Neural progenitor cell (in vitro differentiated cells): ENCODE measurements at regions not wholly inside any gene's neighbourhood (a gene's known extent, or its start where the extent isn't known, plus 50 kb on each side); places are given as distances from the start of the nearest gene placed in this dataset.

Source experiments
- DNase-seq: peaks from one replicate; pipeline ENCODE4 v3.0.0-alpha.2; 2016; ENCODE audit warnings: low spot score
- H2AFZ ChIP-seq: fragments of 200-600 bp; sonication (generic); replicated peaks from 2 replicates; pipeline ENCODE4 v1.6.1; 2016; ENCODE audit warnings: antibody characterized with exemption
- H3F3A ChIP-seq: fragments of 200-600 bp; sonication (generic); 2 replicates; pipeline ENCODE4 v1.6.1; 2016; ENCODE audit warnings: antibody characterized with exemption, low read depth
- H3K27ac ChIP-seq: fragments of 200-600 bp; sonication (generic); 2 replicates; pipeline ENCODE4 v1.5.1; 2016; ENCODE audit warnings: mild to moderate bottlenecking
- H3K27me3 ChIP-seq: fragments of 200-600 bp; sonication (generic); 2 replicates; pipeline ENCODE4 v1.6.1; 2016; ENCODE audit warnings: mild to moderate bottlenecking, moderate library complexity
- H3K36me3 ChIP-seq: fragments of 200-600 bp; sonication (generic); 2 replicates; pipeline ENCODE4 v1.5.1; 2016
- H3K4me1 ChIP-seq: fragments of 200-600 bp; sonication (generic); 2 replicates; pipeline ENCODE4 v1.6.1; 2016; ENCODE audit warnings: mixed run types
- H3K4me2 ChIP-seq: fragments of 200-600 bp; sonication (generic); 2 replicates; pipeline ENCODE4 v1.6.1; 2016
- H3K4me3 ChIP-seq: fragments of 200-600 bp; sonication (generic); 2 replicates; pipeline ENCODE4 v1.5.1; 2016
- H3K79me2 ChIP-seq: fragments of 200-600 bp; sonication (generic); 2 replicates; pipeline ENCODE4 v1.6.1; 2016; ENCODE audit warnings: low read depth
- H3K9ac ChIP-seq: fragments of 200-600 bp; sonication (generic); 2 replicates; pipeline ENCODE4 v1.6.1; 2016
- H3K9me3 ChIP-seq: fragments of 200-600 bp; sonication (generic); 2 replicates; pipeline ENCODE4 v1.5.1; 2016; ENCODE audit warnings: low read depth
- H4K20me1 ChIP-seq: fragments of 200-600 bp; sonication (generic); 2 replicates; pipeline ENCODE4 v1.6.1; 2016; ENCODE audit warnings: low read depth
- H3K27ac Mint-ChIP-seq: 3 replicates; pipeline ENCODE4 v1.8.0; 2021; ENCODE audit warnings: mixed read lengths
- H3K27me3 Mint-ChIP-seq: 2 replicates; pipeline ENCODE4 v1.8.0; 2022; ENCODE audit warnings: low read depth, mild to moderate bottlenecking, inconsistent platforms, moderate library complexity, mixed read lengths; ENCODE audit not compliant: insufficient read depth
- H3K36me3 Mint-ChIP-seq: 3 replicates; pipeline ENCODE4 v1.8.0; 2021; ENCODE audit warnings: mixed read lengths
- H3K4me1 Mint-ChIP-seq: 3 replicates; pipeline ENCODE4 v1.8.0; 2021; ENCODE audit warnings: mixed read lengths
- H3K4me3 Mint-ChIP-seq: 3 replicates; pipeline ENCODE4 v1.8.0; 2021; ENCODE audit warnings: mild to moderate bottlenecking, moderate library complexity, mixed read lengths
- H3K9me3 Mint-ChIP-seq: 3 replicates; pipeline ENCODE4 v1.8.0; 2020; ENCODE audit warnings: mixed read lengths
- EZH2 ChIP-seq: fragments of 200-600 bp; sonication (generic); IDR thresholded peaks from 2 replicates; pipeline ENCODE4 v1.6.1; 2017; ENCODE audit warnings: antibody characterized with exemption, mild to moderate bottlenecking, moderate library complexity
- EZH2phosphoT487 ChIP-seq: fragments of 200-600 bp; sonication (generic); IDR thresholded peaks from 2 replicates; pipeline ENCODE4 v1.6.1; 2017; ENCODE audit warnings: antibody characterized with exemption
- TF ChIP-seq, protein P1 (sequence below): fragments of 200-600 bp; sonication (generic); IDR thresholded peaks from 2 replicates; pipeline ENCODE4 v1.5.1; 2017; ENCODE audit warnings: antibody characterized with exemption, mild to moderate bottlenecking

DNA sequence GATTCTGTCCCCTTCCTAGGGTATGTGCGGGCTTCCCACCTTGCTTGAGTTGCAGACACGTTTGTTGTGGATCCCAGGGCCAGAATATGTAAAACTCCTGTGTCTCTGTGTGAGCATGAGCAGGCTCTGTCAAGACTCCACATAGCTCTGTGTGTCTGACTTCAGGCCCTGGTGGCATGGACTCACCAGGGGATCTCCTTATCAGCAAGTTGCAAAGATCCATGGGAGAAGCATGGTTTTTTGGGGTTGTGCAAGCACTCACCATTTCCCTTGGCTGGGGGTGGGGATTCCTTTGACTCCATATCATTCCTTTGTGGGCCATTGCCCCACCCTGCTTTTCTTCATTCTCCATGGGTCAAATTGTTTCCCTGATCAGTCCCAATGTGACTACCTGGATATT, 205.6 kb downstream of the TUSC1 start:
- no peak for DNase-seq

DNA sequence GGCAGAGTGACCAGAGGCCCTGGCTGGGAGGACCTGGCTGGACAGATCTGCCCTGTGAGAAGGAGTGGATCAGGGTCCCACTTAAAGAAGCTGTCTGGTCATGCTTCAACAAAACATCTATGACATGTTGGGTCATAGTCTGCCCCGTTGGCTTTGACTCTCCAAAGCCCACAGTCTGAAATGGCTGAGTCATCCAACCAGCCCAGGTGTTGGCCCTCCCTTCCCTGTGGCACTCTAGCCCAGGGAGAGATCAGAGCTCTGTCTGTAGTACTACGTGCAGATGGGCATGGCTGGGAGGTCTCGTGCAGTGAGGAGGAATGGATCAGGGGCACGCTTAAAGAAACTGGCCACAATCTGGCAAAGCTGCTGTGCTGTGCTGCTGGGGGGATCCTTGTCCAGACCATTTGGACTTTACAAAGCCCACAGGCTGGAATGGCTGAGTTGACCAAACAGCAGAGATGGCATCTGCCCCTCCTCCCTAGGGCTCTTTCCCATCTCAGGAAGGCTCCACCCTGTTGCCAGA, 206.1 kb downstream of the TUSC1 start:
- TF ChIP-seq EZH2phosphoT487 (no peak), EZH2 (no peak)
- TF ChIP-seq, protein P1, sequence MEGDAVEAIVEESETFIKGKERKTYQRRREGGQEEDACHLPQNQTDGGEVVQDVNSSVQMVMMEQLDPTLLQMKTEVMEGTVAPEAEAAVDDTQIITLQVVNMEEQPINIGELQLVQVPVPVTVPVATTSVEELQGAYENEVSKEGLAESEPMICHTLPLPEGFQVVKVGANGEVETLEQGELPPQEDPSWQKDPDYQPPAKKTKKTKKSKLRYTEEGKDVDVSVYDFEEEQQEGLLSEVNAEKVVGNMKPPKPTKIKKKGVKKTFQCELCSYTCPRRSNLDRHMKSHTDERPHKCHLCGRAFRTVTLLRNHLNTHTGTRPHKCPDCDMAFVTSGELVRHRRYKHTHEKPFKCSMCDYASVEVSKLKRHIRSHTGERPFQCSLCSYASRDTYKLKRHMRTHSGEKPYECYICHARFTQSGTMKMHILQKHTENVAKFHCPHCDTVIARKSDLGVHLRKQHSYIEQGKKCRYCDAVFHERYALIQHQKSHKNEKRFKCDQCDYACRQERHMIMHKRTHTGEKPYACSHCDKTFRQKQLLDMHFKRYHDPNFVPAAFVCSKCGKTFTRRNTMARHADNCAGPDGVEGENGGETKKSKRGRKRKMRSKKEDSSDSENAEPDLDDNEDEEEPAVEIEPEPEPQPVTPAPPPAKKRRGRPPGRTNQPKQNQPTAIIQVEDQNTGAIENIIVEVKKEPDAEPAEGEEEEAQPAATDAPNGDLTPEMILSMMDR: no peak
- Mint-ChIP-seq H3K4me1 (no peaks in the 10 kb centered on the region), H3K4me3 (no peak overlapping the region), H3K27me3 (peaks cover 5% of the 10 kb centered on the region), H3K9me3 (peaks cover 13% of the 10 kb centered on the region), H3K36me3 (peaks cover 2% of the 10 kb centered on the region), H3K27ac (no peak overlapping the region)
- H3K27ac ChIP-seq: no peak overlapping the region
- H3F3A ChIP-seq: no peaks in the 10 kb centered on the region
- H2AFZ ChIP-seq: no peak overlapping the region
- H3K27me3 ChIP-seq: no peaks in the 10 kb centered on the region
- H3K4me2 ChIP-seq: no peak overlapping the region
- DNase-seq: no peak
- no peak overlapping the region for H3K9ac ChIP-seq
- no peaks in the 10 kb centered on the region for H3K36me3 ChIP-seq
- H4K20me1 ChIP-seq: no peaks in the 10 kb centered on the region
- no peaks in the 10 kb centered on the region for H3K79me2 ChIP-seq
- no peaks in the 10 kb centered on the region for H3K4me1 ChIP-seq
- no peak overlapping the region for H3K4me3 ChIP-seq
- H3K9me3 ChIP-seq: no peaks in the 10 kb centered on the region

More for the DNA sequence above, 205.6 kb downstream of the TUSC1 start:
- H3K4me1 Mint-ChIP-seq: no peaks in the 10 kb centered on the region
- H3K27me3 Mint-ChIP-seq: peaks cover 5% of the 10 kb centered on the region
- no peak overlapping the region for H3K4me3 Mint-ChIP-seq
- Histone ChIP-seq H3K9me3 (no peaks in the 10 kb centered on the region), H3K79me2 (no peaks in the 10 kb centered on the region), H3K4me2 (no peak overlapping the region), H2AFZ (no peak overlapping the region), H4K20me1 (no peaks in the 10 kb centered on the region), H3K4me3 (no peak overlapping the region), H3K27ac (no peak overlapping the region), H3K4me1 (no peaks in the 10 kb centered on the region), H3K36me3 (no peaks in the 10 kb centered on the region), H3F3A (no peaks in the 10 kb centered on the region), H3K27me3 (no peaks in the 10 kb centered on the region), H3K9ac (no peak overlapping the region)
- no peak overlapping the region for H3K27ac Mint-ChIP-seq
- H3K9me3 Mint-ChIP-seq: peaks cover 13% of the 10 kb centered on the region
- TF ChIP-seq, protein P1: no peak
- TF ChIP-seq EZH2 (no peak), EZH2phosphoT487 (no peak)
- H3K36me3 Mint-ChIP-seq: peaks cover under 1% of the 10 kb centered on the region

DNA sequence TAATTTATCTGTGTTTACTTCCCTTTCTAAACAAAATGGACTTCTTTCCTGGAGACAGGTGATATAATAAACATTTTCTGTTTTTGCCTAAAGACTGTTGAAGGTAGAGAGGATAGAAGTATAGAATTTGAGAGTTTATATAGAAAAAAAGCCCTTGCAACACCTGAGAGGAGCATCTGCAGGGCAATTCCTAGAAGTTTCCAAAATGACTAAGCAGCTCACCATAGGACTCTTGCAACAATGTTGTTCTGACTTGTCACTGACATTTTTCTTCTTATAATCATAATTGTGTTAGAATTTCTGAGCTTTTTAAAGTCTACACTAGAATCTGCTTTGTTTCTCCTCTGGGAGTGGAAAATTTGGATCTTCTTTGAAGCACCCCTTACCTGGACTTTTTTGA, 216.8 kb downstream of the TUSC1 start:
- no peak overlapping the region for H3K27ac ChIP-seq
- Mint-ChIP-seq H3K4me1 (no peaks in the 10 kb centered on the region), H3K27me3 (peaks cover 2% of the 10 kb centered on the region), H3K27ac (no peak overlapping the region), H3K36me3 (no peaks in the 10 kb centered on the region), H3K9me3 (no peaks in the 10 kb centered on the region), H3K4me3 (no peak overlapping the region)
- no peaks in the 10 kb centered on the region for H3K36me3 ChIP-seq
- no peak overlapping the region for H3K4me3 ChIP-seq
- no peak overlapping the region for H2AFZ ChIP-seq
- H3K27me3 ChIP-seq: no peaks in the 10 kb centered on the region
- H3F3A ChIP-seq: no peaks in the 10 kb centered on the region
- H3K4me1 ChIP-seq: no peaks in the 10 kb centered on the region
- H3K4me2 ChIP-seq: no peak overlapping the region
- H4K20me1 ChIP-seq: no peaks in the 10 kb centered on the region
- H3K9ac ChIP-seq: no peak overlapping the region
- DNase-seq: no peak
- H3K79me2 ChIP-seq: no peaks in the 10 kb centered on the region
- no peak for TF ChIP-seq EZH2phosphoT487
- TF ChIP-seq, protein P1: no peak
- TF ChIP-seq EZH2: no peak
- no peaks in the 10 kb centered on the region for H3K9me3 ChIP-seq
